H9 (cell line): ENCODE measurements at regions not wholly inside any gene's neighbourhood (a gene's known extent, or its start where the extent isn't known, plus 50 kb on each side); places are given as distances from the start of the nearest gene placed in this dataset.

Source experiments
- DNase-seq: peaks from one replicate; pipeline ENCODE4 v3.0.0-alpha.2; 2017
- H2AFZ ChIP-seq: one replicate; pipeline ENCODE4 v1.6.1; 2013; ENCODE audit warnings: mild to moderate bottlenecking, low read length, control low read depth, moderate library complexity
- H2AK5ac ChIP-seq: 2 replicates; pipeline ENCODE4 v1.6.1; 2013; ENCODE audit warnings: low read length, control low read depth, mixed read lengths; ENCODE audit not compliant: insufficient read length
- H2BK120ac ChIP-seq: one replicate; pipeline ENCODE4 v1.6.1; 2013; ENCODE audit warnings: low read depth, mild to moderate bottlenecking, low read length, control low read depth, inconsistent platforms; ENCODE audit not compliant: poor library complexity, severe bottlenecking
- H2BK12ac ChIP-seq: 2 replicates; pipeline ENCODE4 v1.6.1; 2013; ENCODE audit warnings: low read length, control low read depth, mixed read lengths, low read depth; ENCODE audit not compliant: insufficient read length
- H2BK15ac ChIP-seq: 2 replicates; pipeline ENCODE4 v1.6.1; 2013; ENCODE audit warnings: low read depth, low read length, control low read depth
- H2BK20ac ChIP-seq: one replicate; pipeline ENCODE4 v1.6.1; 2013; ENCODE audit warnings: low read depth, mild to moderate bottlenecking, low read length, control low read depth, inconsistent platforms; ENCODE audit not compliant: poor library complexity, severe bottlenecking
- H2BK5ac ChIP-seq: 2 replicates; pipeline ENCODE4 v1.6.1; 2013; ENCODE audit warnings: low read length, control low read depth, mixed read lengths; ENCODE audit not compliant: insufficient read length
- H3K14ac ChIP-seq: 2 replicates; pipeline ENCODE4 v1.6.1; 2013; ENCODE audit warnings: low read length, control low read depth; ENCODE audit not compliant: insufficient read depth
- H3K18ac ChIP-seq: 2 replicates; pipeline ENCODE4 v1.6.1; 2013; ENCODE audit warnings: low read depth, mild to moderate bottlenecking, mixed read lengths, low read length, control low read depth; ENCODE audit not compliant: insufficient read length
- H3K23ac ChIP-seq: 2 replicates; pipeline ENCODE4 v1.6.1; 2013; ENCODE audit warnings: low read length, control low read depth, mixed read lengths, low read depth; ENCODE audit not compliant: insufficient read length
- H3K23me2 ChIP-seq: 2 replicates; pipeline ENCODE4 v1.6.1; 2013; ENCODE audit warnings: low read depth, mild to moderate bottlenecking, mixed read lengths, low read length, control low read depth; ENCODE audit not compliant: insufficient read length, poor library complexity, severe bottlenecking
- H3K27ac ChIP-seq: 2 replicates; pipeline ENCODE4 v1.5.1; 2013; ENCODE audit warnings: low read length, control low read depth, mixed read lengths, low read depth; ENCODE audit not compliant: insufficient read length
- H3K27me3 ChIP-seq: 2 replicates; pipeline ENCODE4 v1.6.1; 2013; ENCODE audit warnings: low read length, control low read depth, inconsistent platforms; ENCODE audit not compliant: insufficient read depth
- H3K4ac ChIP-seq: 2 replicates; pipeline ENCODE4 v1.6.1; 2013; ENCODE audit warnings: low read depth, mild to moderate bottlenecking, control low read depth, inconsistent platforms, low read length, moderate library complexity
- H3K4me1 ChIP-seq: 2 replicates; pipeline ENCODE4 v1.6.1; 2013; ENCODE audit warnings: low read length, control low read depth, inconsistent platforms; ENCODE audit not compliant: insufficient read depth
- H3K4me2 ChIP-seq: 2 replicates; pipeline ENCODE4 v1.6.1; 2013; ENCODE audit warnings: low read length, control low read depth, mixed read lengths; ENCODE audit not compliant: insufficient read length, insufficient read depth
- H3K56ac ChIP-seq: 2 replicates; pipeline ENCODE4 v1.6.1; 2013; ENCODE audit warnings: low read depth, mild to moderate bottlenecking, mixed read lengths, low read length, control low read depth; ENCODE audit not compliant: insufficient read length
- H3K79me1 ChIP-seq: 2 replicates; pipeline ENCODE4 v1.6.1; 2013; ENCODE audit warnings: low read depth, mild to moderate bottlenecking, moderate library complexity, low read length, control low read depth, inconsistent platforms; ENCODE audit not compliant: insufficient read depth, poor library complexity, severe bottlenecking
- H3K79me2 ChIP-seq: 2 replicates; pipeline ENCODE4 v1.6.1; 2013; ENCODE audit warnings: low read length, control low read depth, inconsistent platforms; ENCODE audit not compliant: insufficient read depth
- H3K9ac ChIP-seq: 2 replicates; pipeline ENCODE4 v1.6.1; 2013; ENCODE audit warnings: low read length, control low read depth, mixed read lengths; ENCODE audit not compliant: insufficient read length; ENCODE audit errors: extremely low read depth
- H3K9me3 ChIP-seq: one replicate; pipeline ENCODE4 v1.6.1; 2013; ENCODE audit warnings: low read depth, low read length, inconsistent platforms; ENCODE audit not compliant: control insufficient read depth
- H3T11ph ChIP-seq: one replicate; pipeline ENCODE4 v1.6.1; 2013; ENCODE audit warnings: mild to moderate bottlenecking, low read length, control low read depth, inconsistent platforms
- H4K20me1 ChIP-seq: one replicate; pipeline ENCODE4 v1.6.1; 2013; ENCODE audit not compliant: control insufficient read depth, insufficient read length, insufficient read depth
- H4K5ac ChIP-seq: 2 replicates; pipeline ENCODE4 v1.6.1; 2013; ENCODE audit warnings: low read depth, mild to moderate bottlenecking, mixed read lengths, low read length, control low read depth; ENCODE audit not compliant: insufficient read length
- H4K8ac ChIP-seq: replicated peaks from 2 replicates; pipeline ENCODE4 v1.6.1; 2013; ENCODE audit warnings: low read length, control low read depth, mixed read lengths, low read depth; ENCODE audit not compliant: insufficient read length
- H4K91ac ChIP-seq: 2 replicates; pipeline ENCODE4 v1.6.1; 2013; ENCODE audit warnings: low read depth, mild to moderate bottlenecking, moderate library complexity, mixed read lengths, low read length, control low read depth; ENCODE audit not compliant: insufficient read length
- H3K27ac Mint-ChIP-seq, 3 experiments: 2 replicates in 2 of 3; 3 replicates in 1 of 3; pipeline ENCODE4 v1.8.0; 2020 to 2021; ENCODE audit warnings: mixed read lengths in 3 of 3, mild to moderate bottlenecking in 1 of 3, moderate library complexity in 1 of 3
- H3K27me3 Mint-ChIP-seq: 2 replicates; pipeline ENCODE4 v1.8.0; 2021; ENCODE audit warnings: low read depth, mild to moderate bottlenecking, moderate library complexity, mixed read lengths
- H3K36me3 Mint-ChIP-seq, 3 experiments: 2 replicates in 2 of 3; 3 replicates in 1 of 3; pipeline ENCODE4 v1.8.0; 2020 to 2021; ENCODE audit warnings: low read depth in 3 of 3, mixed read lengths in 3 of 3; ENCODE audit not compliant: insufficient read depth in 1 of 3
- H3K4me1 Mint-ChIP-seq, 2 experiments: 2 replicates each; pipeline ENCODE4 v1.8.0; 2020; ENCODE audit warnings: mixed read lengths in 2 of 2
- H3K4me3 Mint-ChIP-seq, 2 experiments: 2 replicates in 1 of 2; 3 replicates in 1 of 2; pipeline ENCODE4 v1.8.0; 2020 to 2021; ENCODE audit warnings: mild to moderate bottlenecking in 2 of 2, mixed read lengths in 2 of 2, moderate library complexity in 1 of 2
- H3K9me3 Mint-ChIP-seq, 2 experiments: 2 replicates in 1 of 2; 3 replicates in 1 of 2; pipeline ENCODE4 v1.8.0; 2020; ENCODE audit warnings: mild to moderate bottlenecking in 2 of 2, mixed read lengths in 2 of 2, moderate library complexity in 1 of 2
- TF ChIP-seq, protein P1 (sequence below): fragments of 200-600 bp; sonication (generic); conservative IDR thresholded peaks from 3 replicates; pipeline ENCODE4 v1.8.0; 2021; ENCODE audit warnings: antibody characterized with exemption, mild to moderate bottlenecking

DNA sequence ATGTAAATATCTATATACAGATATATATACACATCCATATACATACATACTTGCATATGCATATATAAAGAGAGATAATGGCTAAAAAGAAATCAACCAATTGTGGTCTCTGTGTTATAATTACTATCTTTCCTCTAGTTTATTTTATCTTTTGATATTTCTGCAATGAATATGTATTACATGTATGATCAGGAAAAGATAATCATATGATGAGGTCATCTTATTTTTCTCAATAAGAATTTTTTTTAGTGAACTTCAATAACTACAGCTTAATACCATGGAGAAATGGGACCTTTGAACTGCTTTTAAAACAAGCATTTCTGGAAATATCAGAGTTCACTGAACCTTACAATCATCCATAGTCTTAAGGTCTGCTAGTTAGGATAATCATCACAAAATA, 158.0 kb downstream of the HNRNPD start:
- no peak overlapping the region for H3K27ac Mint-ChIP-seq
- H3K4me2 ChIP-seq, result no peak overlapping the region

More for the DNA sequence above, 158.0 kb downstream of the HNRNPD start:
- H3T11ph ChIP-seq, result no peak overlapping the region
- no peak overlapping the region for H3K4me3 Mint-ChIP-seq
- DNase-seq, result no peak
- no peak overlapping the region for H2BK120ac ChIP-seq
- TF ChIP-seq, protein P1, sequence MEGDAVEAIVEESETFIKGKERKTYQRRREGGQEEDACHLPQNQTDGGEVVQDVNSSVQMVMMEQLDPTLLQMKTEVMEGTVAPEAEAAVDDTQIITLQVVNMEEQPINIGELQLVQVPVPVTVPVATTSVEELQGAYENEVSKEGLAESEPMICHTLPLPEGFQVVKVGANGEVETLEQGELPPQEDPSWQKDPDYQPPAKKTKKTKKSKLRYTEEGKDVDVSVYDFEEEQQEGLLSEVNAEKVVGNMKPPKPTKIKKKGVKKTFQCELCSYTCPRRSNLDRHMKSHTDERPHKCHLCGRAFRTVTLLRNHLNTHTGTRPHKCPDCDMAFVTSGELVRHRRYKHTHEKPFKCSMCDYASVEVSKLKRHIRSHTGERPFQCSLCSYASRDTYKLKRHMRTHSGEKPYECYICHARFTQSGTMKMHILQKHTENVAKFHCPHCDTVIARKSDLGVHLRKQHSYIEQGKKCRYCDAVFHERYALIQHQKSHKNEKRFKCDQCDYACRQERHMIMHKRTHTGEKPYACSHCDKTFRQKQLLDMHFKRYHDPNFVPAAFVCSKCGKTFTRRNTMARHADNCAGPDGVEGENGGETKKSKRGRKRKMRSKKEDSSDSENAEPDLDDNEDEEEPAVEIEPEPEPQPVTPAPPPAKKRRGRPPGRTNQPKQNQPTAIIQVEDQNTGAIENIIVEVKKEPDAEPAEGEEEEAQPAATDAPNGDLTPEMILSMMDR, result no peak
- no peaks in the 10 kb centered on the region for H3K79me2 ChIP-seq
- no peak overlapping the region for H3K23ac ChIP-seq
- no peak overlapping the region for H2BK15ac ChIP-seq
- no peaks in the 10 kb centered on the region for H3K79me1 ChIP-seq
- no peak overlapping the region for H2BK12ac ChIP-seq
- no peak overlapping the region for H3K56ac ChIP-seq
- no peak overlapping the region for H2BK20ac ChIP-seq
- H3K27me3 Mint-ChIP-seq, result peaks cover 8% of the 10 kb centered on the region
- 0 out of 5 replicates have a peak, but pooled peaks cover 0 to 1% of the 10 kb centered on the region in 2 experiments for H3K9me3 Mint-ChIP-seq
- H4K5ac ChIP-seq, result no peak overlapping the region
- H3K4me1 ChIP-seq, result no peaks in the 10 kb centered on the region
- no peaks in the 10 kb centered on the region; the same call in 1 of the 2 replicates for H3K27me3 ChIP-seq
- H2AK5ac ChIP-seq, result no peak overlapping the region
- no peak overlapping the region for H4K8ac ChIP-seq
- no peak overlapping the region for H3K18ac ChIP-seq
- H3K36me3 Mint-ChIP-seq, result no peaks in the 10 kb centered on the region; a peak in 1 of 7 replicates
- H3K9me3 ChIP-seq, result no peaks in the 10 kb centered on the region
- H3K4me1 Mint-ChIP-seq, result no peaks in the 10 kb centered on the region; a peak in 1 of 4 replicates
- H4K20me1 ChIP-seq, result no peaks in the 10 kb centered on the region
- no peak overlapping the region for H2BK5ac ChIP-seq
- no peak overlapping the region for H3K9ac ChIP-seq
- no peaks in the 10 kb centered on the region for H3K23me2 ChIP-seq
- no peak overlapping the region for H4K91ac ChIP-seq
- no peak overlapping the region for H3K4ac ChIP-seq
- no peak overlapping the region for H3K14ac ChIP-seq
- no peak overlapping the region for H3K27ac ChIP-seq
- no peak overlapping the region for H2AFZ ChIP-seq
